GM12878 (cell line): ENCODE measurements at regions not wholly inside any gene's neighbourhood (a gene's known extent, or its start where the extent isn't known, plus 50 kb on each side); places are given as distances from the start of the nearest gene placed in this dataset.

Source experiments
- ATF2 ChIP-seq: IDR thresholded peaks from 2 replicates; pipeline ENCODE4 v1.6.1; 2012; ENCODE audit warnings: low read length, inconsistent platforms
- CTCF ChIP-seq, 3 experiments: IDR thresholded peaks in 2 of 3; conservative IDR thresholded peaks in 1 of 3; 2 replicates each; pipeline ENCODE4 v1.5.1; 2011; ENCODE audit warnings: low read depth in 3 of 3, low read length in 3 of 3, mild to moderate bottlenecking in 3 of 3, control low read depth in 2 of 3, moderate library complexity in 2 of 3, inconsistent platforms in 1 of 3, mixed read lengths in 1 of 3; ENCODE audit not compliant: control insufficient read depth in 2 of 3, insufficient read depth in 1 of 3; ENCODE audit errors: extremely low read depth in 1 of 3
- POLR2AphosphoS5 ChIP-seq: IDR thresholded peaks from 2 replicates; pipeline ENCODE4 v1.6.1; 2011; ENCODE audit warnings: mild to moderate bottlenecking, low read length, inconsistent platforms

- TF ChIP-seq POLR2AphosphoS5 (no peak), ATF2 (no peak), CTCF (IDR thresholded peaks at IDR 0.05 in 2 of 3, conservative IDR thresholded peaks at IDR 0.05 in 1 of 3; ENCODE audit: control insufficient read depth in 2 of 3, extremely low read depth in 1 of 3, insufficient read depth in 1 of 3, low read depth in 3 of 3, low read length in 3 of 3) (no peak)
Observed at GRCh38 chr3:168531116-168531515, 435.4 kb upstream of the GOLIM4 start.
